Choroid plexus epithelial cell (primary cell): ENCODE measurements at regions not wholly inside any gene's neighbourhood (a gene's known extent, or its start where the extent isn't known, plus 50 kb on each side); places are given as distances from the start of the nearest gene placed in this dataset.

Experiments used
- DNase-seq: peaks from one replicate; pipeline ENCODE4 v3.0.0-alpha.2; 2010; ENCODE audit warnings: low read depth
- H3K4me3 ChIP-seq: 2 replicates; pipeline ENCODE4 v1.5.1; 2011; ENCODE audit warnings: low read depth, mild to moderate bottlenecking, control low read depth, low read length, moderate library complexity
- CTCF ChIP-seq: conservative IDR thresholded peaks from 2 replicates; pipeline ENCODE4 v1.5.1; 2011; ENCODE audit warnings: low read depth, mild to moderate bottlenecking, control low read depth, inconsistent platforms, low read length, moderate library complexity

- DNase-seq = no peak
- no peak overlapping the region for H3K4me3 ChIP-seq
- TF ChIP-seq CTCF = no peak
Measured at GRCh38 chr10:94282369-94282768, 80.4 kb downstream of the NOC3L start.
